ENCODE measurements at regions not wholly inside any gene's neighbourhood (a gene's known extent, or its start where the extent isn't known, plus 50 kb on each side); places are given as distances from the start of the nearest gene placed in this dataset.

GRCh38 chr3:21995079-21995607 is 244.1 kb upstream of the ZNF385D start:
- H3K4me2 ChIP-seq (ENCODE audit: insufficient read depth, low read length) = no peak overlapping the region
- no peak overlapping the region for H3K27ac ChIP-seq (ENCODE audit: low read depth, low read length)
- no peaks in the 10 kb centered on the region for H3K79me2 ChIP-seq (ENCODE audit: insufficient read depth, low read length)
- no peaks in the 10 kb centered on the region for H3K4me1 ChIP-seq (ENCODE audit: insufficient read depth, low read length)
- TF ChIP-seq CTCF (IDR thresholded peaks at IDR 0.05; ENCODE audit: extremely low read depth, low read depth, low read length) = no peak
- no peaks in the 10 kb centered on the region for H3K9me3 ChIP-seq (ENCODE audit: low read depth, low read length)
- no peaks in the 10 kb centered on the region for H3K36me3 ChIP-seq (ENCODE audit: insufficient read depth, low read length)
- DNase-seq (ENCODE audit: insufficient read length, low spot score, missing footprints) = no peak
- H4K20me1 ChIP-seq (ENCODE audit: insufficient read depth, low read length) = no peaks in the 10 kb centered on the region
- H3K4me3 ChIP-seq (ENCODE audit: insufficient read depth, low read length) = no peak overlapping the region
- H2AFZ ChIP-seq (ENCODE audit: low read length) = no peak overlapping the region
- no peaks in the 10 kb centered on the region for H3K27me3 ChIP-seq (ENCODE audit: insufficient read depth, low read length)

GRCh38 chr3:22007368-22007767 is 256.4 kb upstream of the ZNF385D start:
- no peak overlapping the region for H3K4me2 ChIP-seq (ENCODE audit: insufficient read depth, low read length)
- H3K27ac ChIP-seq (ENCODE audit: low read depth, low read length) = no peak overlapping the region
- no peaks in the 10 kb centered on the region for H3K27me3 ChIP-seq (ENCODE audit: insufficient read depth, low read length)
- no peak for TF ChIP-seq CTCF (IDR thresholded peaks at IDR 0.05; ENCODE audit: extremely low read depth, low read depth, low read length)
- no peaks in the 10 kb centered on the region for H3K36me3 ChIP-seq (ENCODE audit: insufficient read depth, low read length)
- H3K4me3 ChIP-seq (ENCODE audit: insufficient read depth, low read length) = no peak overlapping the region
- H3K4me1 ChIP-seq (ENCODE audit: insufficient read depth, low read length) = no peaks in the 10 kb centered on the region
- no peak overlapping the region for H2AFZ ChIP-seq (ENCODE audit: low read length)
- H3K9me3 ChIP-seq (ENCODE audit: low read depth, low read length) = no peaks in the 10 kb centered on the region
- no peak for DNase-seq (ENCODE audit: insufficient read length, low spot score, missing footprints)
- H4K20me1 ChIP-seq (ENCODE audit: insufficient read depth, low read length) = no peaks in the 10 kb centered on the region
- H3K79me2 ChIP-seq (ENCODE audit: insufficient read depth, low read length) = no peaks in the 10 kb centered on the region

GRCh38 chr3:22010997-22011396 is 260.0 kb upstream of the ZNF385D start:
- Histone ChIP-seq H3K9me3 (ENCODE audit: low read depth, low read length) (no peaks in the 10 kb centered on the region), H3K4me2 (ENCODE audit: insufficient read depth, low read length) (no peak overlapping the region), H4K20me1 (ENCODE audit: insufficient read depth, low read length) (no peaks in the 10 kb centered on the region), H3K27me3 (ENCODE audit: insufficient read depth, low read length) (no peaks in the 10 kb centered on the region), H3K4me1 (ENCODE audit: insufficient read depth, low read length) (no peaks in the 10 kb centered on the region), H3K4me3 (ENCODE audit: insufficient read depth, low read length) (no peak overlapping the region), H3K36me3 (ENCODE audit: insufficient read depth, low read length) (no peaks in the 10 kb centered on the region), H2AFZ (ENCODE audit: low read length) (no peak overlapping the region), H3K79me2 (ENCODE audit: insufficient read depth, low read length) (no peaks in the 10 kb centered on the region), H3K27ac (ENCODE audit: low read depth, low read length) (no peak overlapping the region)
- TF ChIP-seq CTCF (IDR thresholded peaks at IDR 0.05; ENCODE audit: extremely low read depth, low read depth, low read length) = no peak
- no peak for DNase-seq (ENCODE audit: insufficient read length, low spot score, missing footprints)

DNA sequence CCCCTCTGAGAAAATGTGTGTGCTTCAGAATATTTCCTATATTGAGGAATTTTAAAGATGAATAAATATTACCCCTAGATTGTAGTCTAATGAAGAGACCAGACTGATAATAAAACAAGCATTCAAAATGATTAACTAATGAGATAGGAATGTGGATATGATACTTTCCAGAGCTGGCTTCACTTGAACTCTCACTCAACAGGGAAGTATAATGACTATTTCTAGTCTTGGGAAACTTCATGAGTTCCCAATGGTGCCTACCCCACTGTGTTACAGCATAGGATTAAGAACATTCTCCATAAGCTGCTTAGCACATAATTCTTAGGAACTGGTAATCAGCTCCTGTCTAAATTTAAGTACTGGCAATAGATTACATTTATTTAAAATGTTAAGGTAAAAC is 261.5 kb upstream of the ZNF385D start:
- no peak for TF ChIP-seq CTCF (IDR thresholded peaks at IDR 0.05; ENCODE audit: extremely low read depth, low read depth, low read length)

More for the DNA sequence above, 261.5 kb upstream of the ZNF385D start:
- H3K4me1 ChIP-seq (ENCODE audit: insufficient read depth, low read length) = no peaks in the 10 kb centered on the region
- H3K27me3 ChIP-seq (ENCODE audit: insufficient read depth, low read length) = no peaks in the 10 kb centered on the region
- no peaks in the 10 kb centered on the region for H4K20me1 ChIP-seq (ENCODE audit: insufficient read depth, low read length)
- DNase-seq (ENCODE audit: insufficient read length, low spot score, missing footprints) = no peak
- no peaks in the 10 kb centered on the region for H3K79me2 ChIP-seq (ENCODE audit: insufficient read depth, low read length)
- H3K36me3 ChIP-seq (ENCODE audit: insufficient read depth, low read length) = no peaks in the 10 kb centered on the region
- no peaks in the 10 kb centered on the region for H3K9me3 ChIP-seq (ENCODE audit: low read depth, low read length)
- no peak overlapping the region for H3K27ac ChIP-seq (ENCODE audit: low read depth, low read length)
- H3K4me3 ChIP-seq (ENCODE audit: insufficient read depth, low read length) = no peak overlapping the region
- no peak overlapping the region for H2AFZ ChIP-seq (ENCODE audit: low read length)
- no peak overlapping the region for H3K4me2 ChIP-seq (ENCODE audit: insufficient read depth, low read length)
